ENCODE measurements at regions not wholly inside any gene's neighbourhood (a gene's known extent, or its start where the extent isn't known, plus 50 kb on each side); places are given as distances from the start of the nearest gene placed in this dataset.
"Not testable (repeated sequence)": the region's sequence is repeated elsewhere in the genome, so short reads cannot be mapped to it uniquely, and the experiment has no call there.

GRCh38 chr9:101957705-101958104 is 219.3 kb upstream of the GRIN3A start:
- DNase-seq: no peak

- DNase-seq: no peak
Observed at GRCh38 chr9:101951598-101951997, 213.2 kb upstream of the GRIN3A start.

GRCh38 chr9:101931756-101932155 is 193.3 kb upstream of the GRIN3A start:
- DNase-seq: no peak

GRCh38 chr9:101930783-101931182 is 192.3 kb upstream of the GRIN3A start:
- DNase-seq: no peak

GRCh38 chr9:101925498-101925897 is 187.1 kb upstream of the GRIN3A start:
- no peak for DNase-seq

GRCh38 chr9:101923451-101923850 is 185.0 kb upstream of the GRIN3A start:
- no peak for DNase-seq

GRCh38 chr9:101916948-101917347 is 178.5 kb upstream of the GRIN3A start:
- not testable (repeated sequence) for DNase-seq

DNA sequence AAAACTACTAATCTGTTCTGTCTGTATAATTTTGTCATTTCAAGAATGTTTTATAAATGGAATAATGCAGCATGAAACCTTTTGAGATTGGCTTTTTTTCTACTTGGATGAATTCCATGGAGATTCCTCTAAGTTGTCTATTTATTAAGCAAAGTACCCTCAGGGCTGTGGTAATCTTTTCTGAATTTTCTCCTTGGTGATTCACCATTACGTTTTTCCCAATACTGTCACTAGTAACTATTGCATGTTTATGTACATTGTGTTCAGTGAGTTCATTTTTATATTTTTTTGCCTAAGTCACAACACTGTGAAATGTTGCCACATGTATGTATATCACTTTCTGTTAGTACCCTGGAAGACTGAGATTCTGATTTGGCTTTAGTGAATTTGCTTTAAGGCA is 177.0 kb upstream of the GRIN3A start:
- no peak for DNase-seq

DNA sequence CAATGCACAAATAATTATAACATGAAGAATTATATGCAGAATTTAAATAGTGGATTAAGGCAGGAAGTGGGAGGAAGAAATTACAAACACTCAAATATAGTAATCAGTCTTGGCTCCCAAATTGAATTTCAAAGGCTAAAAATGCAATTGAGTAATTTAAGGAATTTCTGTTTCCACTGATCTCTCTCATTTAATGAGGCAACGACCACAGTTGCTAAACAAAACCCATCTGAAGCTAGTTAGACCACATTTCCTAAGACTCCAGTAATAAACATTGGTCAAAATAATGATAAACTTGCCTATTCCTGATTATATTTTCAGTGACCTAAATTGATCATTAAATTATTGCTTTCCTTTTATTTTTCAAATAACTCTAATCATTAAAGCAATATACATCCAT is 174.3 kb upstream of the GRIN3A start:
- DNase-seq: no peak

GRCh38 chr9:101907466-101907865 is 169.0 kb upstream of the GRIN3A start:
- DNase-seq: no peak

- no peak for DNase-seq
Observed at GRCh38 chr9:101904845-101905244, 166.4 kb upstream of the GRIN3A start.

- no peak for DNase-seq
Observed at GRCh38 chr9:101902051-101902450, 163.6 kb upstream of the GRIN3A start.

DNA sequence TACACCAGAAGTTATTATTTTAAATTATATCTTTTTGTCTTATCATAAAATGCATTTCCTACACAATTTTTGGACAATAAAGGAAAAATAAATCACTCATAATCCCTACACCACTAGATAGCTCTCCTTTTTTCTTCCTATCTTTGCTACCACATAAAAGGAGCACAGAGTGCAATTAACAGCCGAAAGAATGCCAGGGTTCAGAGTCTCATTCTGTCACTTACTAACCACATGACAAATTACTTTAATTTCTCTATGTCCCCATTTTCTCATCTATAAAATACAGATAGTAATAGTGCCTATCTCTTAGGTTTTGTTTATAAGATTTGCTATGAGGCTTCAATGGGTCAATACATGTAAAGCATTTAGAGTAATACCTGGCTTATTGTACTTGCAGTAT is 158.7 kb upstream of the GRIN3A start:
- no peak for DNase-seq

GRCh38 chr9:101893661-101894646 is 155.5 kb upstream of the GRIN3A start:
- no peak for DNase-seq

DNA sequence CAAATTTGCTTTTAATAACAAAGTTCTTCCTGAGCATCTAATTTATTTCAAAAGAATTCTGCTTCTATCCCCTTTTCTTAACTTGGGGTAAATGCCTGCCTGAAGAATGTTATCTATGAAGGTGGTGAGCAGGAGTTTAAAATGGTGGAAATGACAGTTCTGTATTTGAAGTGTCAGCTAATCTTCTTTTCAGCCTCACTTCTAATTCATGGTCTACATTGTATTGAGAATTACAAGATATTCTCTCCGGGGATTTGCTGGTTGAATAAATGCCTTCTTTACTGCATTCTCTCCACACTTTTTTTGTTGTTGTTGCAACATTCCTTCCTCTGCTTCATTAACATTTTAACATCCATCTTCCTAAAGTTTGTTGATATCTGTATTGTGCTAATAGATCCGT is 143.1 kb upstream of the GRIN3A start:
- DNase-seq: no peak

GRCh38 chr9:101880846-101881245 is 142.4 kb upstream of the GRIN3A start:
- DNase-seq: no peak

- no peak for DNase-seq
Observed at GRCh38 chr9:101878734-101879133, 140.3 kb upstream of the GRIN3A start.

DNA sequence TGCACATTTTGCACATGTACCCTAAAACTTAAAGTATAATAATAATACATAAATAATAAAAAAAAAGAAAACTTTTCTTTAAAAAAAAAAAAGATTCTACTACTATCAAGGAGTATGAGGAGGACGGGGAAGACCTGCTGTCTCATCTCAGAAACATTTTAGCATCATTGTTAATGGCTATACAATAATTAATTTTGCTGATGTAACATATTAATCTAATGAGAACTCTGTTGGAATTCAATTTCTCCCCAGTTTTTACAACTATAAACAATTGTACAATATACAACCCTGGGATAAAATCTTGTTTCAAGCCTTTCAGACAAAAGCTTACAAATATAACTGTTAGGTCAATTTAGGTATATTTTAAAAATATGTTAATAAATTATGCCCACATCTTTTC is 139.0 kb upstream of the GRIN3A start:
- no peak for DNase-seq

GRCh38 chr9:101861472-101861871 is 123.0 kb upstream of the GRIN3A start:
- no peak for DNase-seq

GRCh38 chr9:101860920-101861319 is 122.5 kb upstream of the GRIN3A start:
- DNase-seq: no peak

GRCh38 chr9:101859620-101860019 is 121.2 kb upstream of the GRIN3A start:
- no peak for DNase-seq

- DNase-seq: no peak
Observed at GRCh38 chr9:101858026-101858425, 119.6 kb upstream of the GRIN3A start.

DNA sequence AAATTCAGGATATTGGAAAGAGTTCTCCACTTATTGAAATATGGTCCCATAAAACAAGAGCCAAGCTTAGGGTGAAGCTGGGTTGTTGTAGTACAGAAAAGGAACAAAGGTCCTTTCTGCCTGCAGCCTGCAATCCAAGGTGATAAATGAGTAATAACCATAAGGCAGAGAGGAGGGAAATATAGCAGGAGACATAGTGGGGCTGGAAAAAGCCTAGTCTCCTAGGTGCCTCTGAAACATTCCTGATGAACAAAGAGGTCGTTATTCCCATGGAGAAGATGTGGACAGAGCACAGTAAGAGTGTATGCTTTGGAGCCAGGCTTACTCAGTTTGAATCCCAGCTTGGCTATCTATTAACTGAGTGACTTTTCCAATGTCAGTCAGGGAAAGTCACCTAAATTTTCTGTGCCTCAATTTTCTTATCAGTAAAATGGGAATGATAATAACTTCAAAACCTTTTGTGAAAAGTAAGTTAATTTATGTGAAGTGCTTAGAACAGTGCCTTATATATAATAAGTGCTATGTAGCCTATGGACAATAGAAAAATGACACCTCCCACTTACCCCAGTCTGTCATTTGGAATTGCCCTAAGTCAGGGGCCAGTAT is 110.8 kb upstream of the GRIN3A start:
- DNase-seq: no peak

DNA sequence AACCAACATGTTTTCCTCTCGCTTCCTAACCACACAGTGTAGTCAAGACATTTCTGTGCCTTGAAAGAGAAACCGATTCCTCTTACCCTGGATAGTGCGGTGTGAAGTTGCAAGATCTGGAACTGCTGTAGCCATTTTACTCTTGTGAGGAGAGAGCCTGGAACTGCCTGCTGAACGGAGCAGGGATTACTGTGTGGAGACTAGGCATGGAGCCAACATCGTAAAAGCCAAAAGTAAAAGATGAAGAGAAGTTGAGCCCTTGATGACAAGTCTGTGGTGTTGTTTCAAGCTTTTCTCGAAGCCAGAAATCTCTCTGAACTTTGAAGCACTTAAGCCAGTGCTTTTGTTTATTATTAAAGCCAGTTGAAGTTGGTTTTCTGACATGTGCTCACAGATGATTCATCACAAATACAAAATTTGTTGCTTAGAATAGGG is 110.1 kb upstream of the GRIN3A start:
- DNase-seq: no peak

All from activated T-cell treated with anti-CD3 and anti-CD28 coated beads, Interleukin-2, amount 50 U/mL, for 48 hours (primary cell).